SIG-M5 (cell line): ENCODE measurements at regions not wholly inside any gene's neighbourhood (a gene's known extent, or its start where the extent isn't known, plus 50 kb on each side); places are given as distances from the start of the nearest gene placed in this dataset.

Experiments used
- DNase-seq: peaks from one replicate; lab custom pipeline; 2025; lab: John Stamatoyannopoulos, UW

DNA sequence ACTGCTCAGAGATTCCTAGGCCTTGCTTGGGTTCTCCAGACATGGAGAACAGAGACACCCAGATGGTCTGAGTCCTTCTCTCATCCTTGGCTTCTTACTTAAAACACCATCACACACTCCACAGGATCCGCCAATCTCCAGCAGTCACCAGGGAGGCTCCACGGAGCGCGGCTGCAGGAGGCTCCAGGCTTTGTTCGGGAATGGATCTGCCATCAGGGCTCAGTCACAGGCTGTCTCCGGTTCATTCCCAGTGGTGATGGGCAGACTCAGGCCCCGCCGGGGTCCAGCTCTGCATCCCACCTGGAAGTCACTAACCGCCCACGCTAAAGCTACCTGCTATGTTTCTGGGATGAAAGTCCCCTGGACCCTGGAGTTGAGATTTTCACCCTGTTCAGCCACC is 312.9 kb downstream of the TCERG1L start:
- no peak for DNase-seq

DNA sequence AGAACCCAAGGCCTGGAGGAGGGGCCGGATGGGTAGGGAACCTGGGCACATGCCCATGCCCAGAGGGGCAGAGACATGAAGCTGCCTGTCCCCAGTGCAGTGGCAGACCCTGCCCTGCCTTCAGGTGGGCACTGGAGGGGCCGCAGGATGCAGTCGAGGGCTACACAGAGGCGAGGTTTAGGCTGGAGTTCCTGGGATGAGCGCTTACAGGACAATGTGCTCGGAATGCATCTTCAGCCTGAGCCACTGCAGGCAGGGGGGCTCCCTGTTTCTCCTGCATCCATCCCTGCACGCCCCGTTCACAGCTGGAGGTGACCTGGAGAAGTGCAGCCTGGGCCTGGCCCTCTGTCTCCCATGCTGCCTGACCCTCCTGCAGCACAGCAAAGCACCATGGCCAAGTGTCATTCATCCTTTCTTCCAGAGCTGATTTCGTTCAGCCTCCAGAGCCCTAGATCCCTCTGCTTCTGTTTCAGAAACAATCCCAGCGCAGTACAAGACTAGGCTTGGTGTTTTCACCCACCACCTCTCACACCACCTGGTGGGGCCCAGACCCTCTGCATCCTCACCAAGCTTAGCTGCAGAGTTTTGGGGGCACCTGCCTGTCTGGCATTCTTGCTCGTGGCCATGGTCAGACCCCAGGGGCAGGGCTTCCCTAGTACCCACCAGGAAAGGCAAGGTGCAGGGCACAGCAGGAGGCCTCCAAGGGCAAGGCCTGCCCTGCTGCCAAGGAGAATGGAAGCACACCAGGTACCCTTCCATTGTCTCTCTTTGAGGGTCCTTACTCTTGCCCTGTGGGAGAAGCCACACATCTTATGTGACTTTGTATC is 311.9 kb downstream of the TCERG1L start:
- no peak for DNase-seq

DNA sequence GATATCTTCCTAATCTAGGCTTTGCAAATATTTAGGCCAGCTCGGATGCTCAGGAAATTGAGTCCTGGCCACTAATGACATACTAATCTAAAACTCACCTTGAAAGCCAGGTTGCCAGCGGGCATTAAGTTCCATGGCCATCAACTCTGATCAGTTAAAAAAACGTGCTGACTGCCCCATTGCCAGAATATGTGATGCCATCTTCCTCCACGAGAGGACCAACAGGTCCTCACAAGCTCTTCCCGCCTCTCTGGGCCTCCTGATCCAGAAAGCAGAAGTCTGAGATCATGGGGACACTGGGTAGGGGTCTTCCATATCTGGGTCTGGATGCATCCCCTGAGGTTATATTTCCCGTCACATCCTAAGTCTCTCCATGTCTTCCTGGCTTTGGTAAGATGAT is 311.3 kb downstream of the TCERG1L start:
- DNase-seq: no peak

DNA sequence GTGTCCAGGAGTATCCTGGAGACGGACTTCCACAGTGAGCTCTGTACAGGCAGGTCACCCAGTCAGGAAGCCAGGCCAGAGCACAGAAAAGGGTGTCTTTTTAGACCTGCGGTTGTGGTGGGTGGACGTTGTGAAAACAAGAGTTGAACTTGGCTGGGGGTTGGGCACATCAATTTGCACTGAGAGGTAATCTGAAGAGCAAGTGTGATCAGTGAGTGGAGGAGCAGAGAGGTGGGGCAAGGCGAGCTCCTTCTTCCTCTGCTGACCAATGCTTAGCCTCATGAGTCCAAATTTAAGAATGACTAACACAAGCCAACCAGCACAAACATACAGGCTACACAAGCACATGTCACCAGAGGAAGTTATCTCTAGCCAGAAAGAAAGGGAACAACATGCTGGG is 310.8 kb downstream of the TCERG1L start:
- DNase-seq: no peak

DNA sequence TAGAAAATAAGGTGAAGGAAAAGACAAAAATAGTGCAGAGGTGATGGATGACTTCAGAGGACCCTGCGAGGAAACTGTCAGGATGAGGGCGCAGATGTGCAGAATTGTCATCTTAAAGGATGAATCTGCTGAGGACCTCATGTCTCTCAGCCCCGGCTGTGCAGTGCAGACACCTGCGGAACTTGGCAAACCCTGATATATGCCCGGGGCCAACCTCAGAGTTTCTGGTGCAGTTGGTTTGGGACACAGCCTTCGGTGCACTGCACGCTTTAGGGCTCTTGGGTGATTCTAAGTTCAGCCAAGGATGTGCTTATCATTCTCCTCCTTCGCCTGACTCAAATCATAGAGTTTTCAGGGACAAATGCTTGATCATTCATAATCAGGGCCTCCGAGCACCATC is 310.1 kb downstream of the TCERG1L start:
- no peak for DNase-seq

DNA sequence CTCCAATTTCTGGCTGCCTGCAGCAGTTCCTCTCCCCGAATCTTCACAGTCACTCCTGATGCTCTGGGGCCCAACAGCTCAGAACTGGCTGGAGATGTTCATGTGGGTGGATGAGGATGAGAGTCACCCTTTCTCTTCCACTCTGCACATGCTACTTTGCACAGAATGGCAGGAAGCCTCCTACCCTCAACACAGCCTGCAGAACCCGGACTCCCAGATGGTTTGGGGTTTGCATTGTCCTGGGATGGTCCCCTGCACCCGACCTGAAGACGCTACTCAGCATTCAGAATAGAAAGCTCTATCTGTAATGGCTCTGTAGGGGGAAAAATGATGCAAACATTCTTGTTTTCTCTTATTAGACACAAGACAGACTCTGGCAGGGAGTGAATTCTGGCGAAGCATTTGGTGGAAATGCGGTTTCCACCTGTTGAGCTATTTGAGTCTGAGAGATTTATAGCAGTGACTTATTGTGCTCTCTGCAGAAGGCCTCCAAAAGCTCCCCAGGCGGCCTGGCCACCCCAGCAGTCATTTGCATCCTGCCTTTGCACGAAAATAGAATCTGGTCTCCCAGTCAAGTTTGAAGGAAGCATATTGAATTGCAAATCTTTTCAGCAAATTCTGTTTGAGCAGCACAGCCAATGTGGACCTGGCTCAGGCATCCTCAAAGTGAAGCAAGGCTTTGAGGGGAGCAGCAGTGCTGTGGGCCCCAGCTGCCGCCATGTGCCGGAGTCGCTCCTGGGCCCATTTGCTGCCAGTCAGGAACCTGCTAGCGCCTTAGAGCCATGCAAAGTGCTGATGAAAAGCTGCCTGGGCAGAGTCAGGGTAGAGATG is 309.3 kb downstream of the TCERG1L start:
- DNase-seq: no peak

DNA sequence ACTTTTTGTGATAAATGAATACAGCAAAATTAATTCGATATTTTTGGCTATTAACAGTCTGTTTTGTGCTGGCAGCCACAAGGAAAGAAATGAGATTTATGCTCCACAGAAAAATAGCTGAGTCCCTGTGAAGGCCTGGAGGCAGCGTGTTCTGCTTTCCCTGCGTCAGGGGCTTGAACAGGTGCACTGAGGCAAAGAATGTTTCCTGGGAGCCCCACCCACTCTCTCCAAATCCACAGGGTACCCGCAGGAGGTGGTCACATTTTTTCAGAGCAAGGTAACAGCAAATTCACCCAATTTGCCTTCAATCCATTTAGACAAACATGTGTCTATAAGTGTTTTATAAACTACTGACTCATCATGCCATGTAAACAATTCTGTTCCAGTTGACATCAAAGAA is 308.1 kb downstream of the TCERG1L start:
- no peak for DNase-seq

DNA sequence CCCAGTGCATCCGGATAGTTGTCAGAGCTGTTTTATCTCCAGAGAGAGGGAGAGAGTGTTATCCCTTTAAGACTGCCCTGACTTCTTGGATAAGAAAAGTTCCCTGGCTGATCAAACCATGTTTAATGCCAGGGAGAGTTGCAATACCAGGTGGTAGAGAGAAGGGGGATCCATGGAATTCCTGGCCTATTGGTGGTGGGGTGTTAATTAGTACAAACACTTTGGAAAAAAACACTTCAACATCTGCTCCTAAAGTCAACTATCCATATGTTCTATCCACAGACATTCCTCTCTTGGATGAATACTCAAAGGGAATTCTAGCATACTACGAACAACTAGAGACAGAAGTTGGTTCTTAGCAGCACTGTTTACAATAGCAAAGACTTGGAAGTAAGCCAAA is 307.2 kb downstream of the TCERG1L start:
- DNase-seq: no peak

DNA sequence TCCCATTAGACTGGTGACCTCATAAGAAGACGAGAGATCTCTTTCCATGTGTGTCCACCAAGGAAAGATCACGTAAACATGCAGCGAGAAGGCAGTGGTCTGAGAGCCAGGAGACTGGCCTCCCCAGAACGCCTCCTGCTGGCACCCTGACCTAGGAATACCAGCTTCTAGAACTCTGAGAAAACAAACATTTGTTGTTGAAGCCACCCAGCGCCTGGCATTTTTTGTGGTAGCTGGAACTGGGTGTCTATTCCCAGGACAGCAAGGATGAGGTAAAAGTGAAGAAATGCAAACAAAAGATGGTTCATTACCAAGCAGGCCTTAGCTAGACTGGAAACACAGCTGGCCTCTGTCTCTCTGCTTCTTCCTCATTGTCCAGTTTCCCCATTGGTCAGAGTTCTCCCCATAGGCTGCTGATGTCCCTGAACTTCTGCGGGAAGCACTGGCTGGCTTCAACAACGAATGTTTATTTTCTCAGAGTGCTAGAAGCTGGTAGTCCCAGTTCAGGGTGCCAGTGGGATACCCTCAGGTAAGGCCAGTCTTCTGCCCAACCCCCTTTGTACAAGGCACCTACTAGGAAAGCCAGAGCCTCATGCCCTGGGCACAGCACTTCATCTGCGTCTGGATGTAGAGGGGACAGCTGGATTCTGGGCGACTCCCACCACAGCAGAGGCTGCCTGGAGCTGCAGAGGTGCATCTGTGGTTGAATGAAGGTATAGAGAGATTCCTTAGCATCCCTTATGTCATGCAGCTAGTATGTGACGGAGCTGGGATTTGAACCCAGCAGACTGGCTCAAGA is 304.9 kb downstream of the TCERG1L start:
- no peak for DNase-seq

DNA sequence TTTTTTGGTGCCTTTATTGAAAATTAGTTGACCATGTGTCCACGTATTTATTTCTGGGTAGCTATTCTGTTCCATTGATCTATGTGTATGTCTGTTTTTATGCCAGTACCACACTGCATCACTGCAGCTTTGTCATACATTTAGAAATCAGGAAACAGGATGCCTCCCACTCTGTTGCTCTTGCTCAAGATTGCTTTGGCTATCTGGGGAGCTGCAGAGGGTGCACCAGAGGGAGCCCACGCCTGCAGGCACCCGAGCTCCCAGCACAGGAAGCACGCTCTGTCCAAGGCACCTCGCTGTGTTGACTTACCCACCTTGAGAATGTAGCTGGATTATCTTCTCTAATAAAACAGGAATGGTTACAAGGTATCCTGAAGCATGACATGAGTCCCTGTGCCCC is 301.7 kb downstream of the TCERG1L start:
- no peak for DNase-seq

DNA sequence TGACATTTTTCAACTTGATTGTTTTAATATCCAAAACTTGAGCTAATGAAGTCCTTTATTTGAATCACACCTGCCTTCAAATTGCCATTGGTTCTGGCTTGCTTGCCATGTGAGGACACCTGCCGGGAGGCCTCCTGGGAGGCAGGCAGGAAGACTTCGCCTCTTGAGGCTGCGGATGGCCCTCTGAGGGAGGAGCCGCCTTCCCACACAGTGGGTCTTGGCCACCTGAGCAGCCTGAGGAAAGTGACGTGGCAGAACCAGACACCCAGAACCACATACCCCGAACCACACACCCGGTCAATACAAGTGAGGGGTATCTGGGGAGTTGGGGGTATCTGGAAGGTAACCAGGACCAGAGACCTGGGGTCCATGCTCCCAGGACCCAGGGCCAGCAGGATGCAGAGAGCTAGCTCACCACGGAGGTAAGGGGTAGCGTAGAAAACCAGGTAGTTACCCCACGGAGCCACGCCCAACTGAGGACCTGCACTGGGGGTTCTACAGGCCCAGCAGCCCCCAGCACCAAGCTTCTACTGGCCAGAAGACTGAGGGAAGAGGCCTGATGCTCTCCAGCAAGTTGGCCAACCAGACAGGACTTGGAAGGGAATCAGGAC is 300.5 kb downstream of the TCERG1L start:
- no peak for DNase-seq

DNA sequence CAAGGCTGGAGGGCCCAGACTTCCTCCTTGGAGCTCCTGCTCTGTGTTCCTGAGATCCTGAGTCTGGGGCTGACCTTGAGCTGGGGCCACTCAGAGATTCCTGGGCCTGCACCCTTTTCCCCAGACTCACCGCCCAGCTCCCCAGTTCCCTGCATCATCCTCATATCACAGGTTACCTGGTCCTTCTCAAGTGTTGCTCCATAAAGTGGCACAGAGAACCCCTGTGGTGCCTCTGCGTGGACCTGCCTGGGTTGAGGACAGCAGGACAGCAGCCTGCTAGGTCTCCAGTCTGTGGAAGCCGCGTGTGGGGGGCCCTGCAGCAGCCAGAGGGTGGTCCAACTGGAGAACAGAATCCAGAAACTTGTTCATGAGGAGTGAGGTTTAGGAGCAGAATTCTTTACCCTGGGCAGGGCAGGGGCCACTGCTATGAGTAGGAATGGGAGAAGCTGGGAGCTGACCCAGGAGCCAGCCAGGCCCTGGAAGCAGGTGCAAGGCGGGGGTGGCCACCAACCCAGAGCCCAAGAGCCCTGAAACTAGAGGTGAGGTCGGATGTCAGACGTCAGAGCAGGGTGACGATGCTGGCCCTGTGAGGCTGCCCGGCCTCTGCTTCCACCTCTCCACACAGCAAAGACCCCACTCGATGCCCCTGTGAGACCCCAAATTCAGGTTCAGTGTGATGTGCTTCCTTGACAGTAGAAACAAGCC is 299.4 kb downstream of the TCERG1L start:
- DNase-seq: no peak

DNA sequence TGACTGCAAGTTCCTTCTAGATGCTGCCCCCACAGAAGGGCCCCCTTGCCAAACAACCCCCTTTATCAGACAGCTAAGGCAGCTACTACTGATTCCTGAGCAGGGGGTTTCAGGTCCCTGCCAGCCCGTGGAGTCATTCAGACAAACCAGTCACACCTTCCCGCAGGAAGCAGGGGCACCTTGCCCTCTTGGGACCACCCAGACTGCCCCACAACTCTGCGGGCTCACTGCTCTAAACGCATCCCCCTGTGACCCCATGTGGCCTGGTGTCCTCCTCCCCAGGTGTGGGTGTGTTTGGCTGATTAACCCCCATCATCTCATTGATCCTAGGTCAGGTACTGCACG is 298.9 kb downstream of the TCERG1L start:
- no peak for DNase-seq

DNA sequence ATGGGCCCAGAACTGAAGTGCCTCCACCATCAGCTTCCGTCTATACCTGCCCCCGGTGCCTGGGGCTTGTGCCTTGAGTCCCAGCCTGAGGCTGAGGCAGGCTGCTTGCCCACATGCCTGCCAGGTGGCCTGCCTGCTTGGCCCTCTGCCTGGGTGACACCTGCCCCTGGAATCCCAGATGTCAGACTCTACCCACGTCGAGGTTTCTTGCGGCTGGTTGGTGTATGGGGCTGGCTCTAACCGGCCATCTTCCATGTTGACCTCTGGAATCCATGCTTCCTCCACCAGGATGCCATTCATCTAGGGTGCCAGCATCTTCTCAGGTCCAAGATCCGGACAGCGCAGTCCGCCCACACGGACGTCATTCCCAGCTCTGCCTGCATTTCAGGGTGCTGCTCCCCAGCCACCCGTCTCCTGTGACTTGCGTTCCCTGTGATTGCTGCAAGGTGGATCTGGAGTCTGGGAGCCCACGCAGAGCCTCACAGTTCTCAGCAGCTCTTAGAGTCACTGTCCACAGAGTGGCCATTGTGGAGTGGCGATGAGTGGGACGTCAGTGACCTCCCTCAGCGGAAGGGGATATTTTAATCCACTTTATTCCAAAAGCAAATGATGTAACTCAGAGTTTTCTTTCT is 298.1 kb downstream of the TCERG1L start:
- no peak for DNase-seq

DNA sequence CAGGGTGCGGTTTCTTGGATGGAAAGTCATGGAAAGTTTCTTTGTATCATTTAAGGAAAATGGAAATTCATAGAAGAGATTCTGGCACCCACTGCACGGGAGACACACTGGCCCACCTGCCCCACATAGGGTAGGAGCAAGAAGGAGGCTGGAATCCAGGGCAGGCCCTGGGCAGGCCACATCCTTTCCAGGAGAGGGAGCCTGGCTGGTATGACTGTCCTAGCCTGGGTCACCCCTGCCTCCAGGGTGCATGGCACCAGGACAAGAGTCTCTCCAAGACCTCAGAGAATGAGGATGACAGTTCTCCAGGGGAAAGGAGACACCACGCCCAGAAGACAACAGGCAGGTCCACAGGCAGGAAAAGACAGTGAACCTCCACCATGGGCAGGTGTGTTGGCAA is 297.2 kb downstream of the TCERG1L start:
- DNase-seq: no peak

DNA sequence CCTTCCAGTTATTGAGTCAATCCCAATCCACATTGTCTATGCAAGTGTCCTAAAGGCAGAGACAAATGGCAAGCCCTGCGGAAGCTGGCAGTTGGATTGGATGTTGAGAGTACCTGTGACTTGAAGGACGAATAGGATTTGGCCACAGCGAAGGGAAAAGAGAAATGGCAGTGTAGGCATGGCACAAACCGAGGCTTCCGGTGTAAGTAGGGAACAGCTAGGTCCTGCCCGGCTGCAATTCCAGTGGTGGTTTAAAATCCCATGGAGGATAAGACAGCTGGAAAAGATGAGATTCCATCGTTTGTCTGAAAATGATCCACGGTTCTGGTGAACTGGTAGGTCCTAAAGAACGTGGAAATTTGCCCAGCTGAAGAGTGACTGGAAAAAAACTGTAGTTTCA is 296.2 kb downstream of the TCERG1L start:
- no peak for DNase-seq

DNA sequence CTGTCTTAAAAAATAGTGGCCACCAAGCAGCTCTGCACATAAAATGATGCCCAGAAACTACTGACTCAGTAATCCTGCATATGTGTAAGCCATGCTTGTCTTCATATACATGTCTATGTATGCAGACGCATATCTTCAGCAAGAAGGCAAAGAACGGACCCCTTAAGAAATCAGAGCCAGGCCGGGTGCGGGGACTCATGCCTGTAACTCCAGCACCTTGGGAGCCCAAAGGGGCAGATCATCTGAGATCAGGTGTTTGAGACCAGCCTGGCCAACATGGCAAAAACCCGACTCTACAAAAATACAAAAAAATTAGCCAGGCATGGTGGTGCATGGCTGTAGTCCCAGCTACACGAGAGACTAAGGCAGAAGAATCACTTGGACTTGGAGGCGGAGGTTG is 295.0 kb downstream of the TCERG1L start:
- no peak for DNase-seq

DNA sequence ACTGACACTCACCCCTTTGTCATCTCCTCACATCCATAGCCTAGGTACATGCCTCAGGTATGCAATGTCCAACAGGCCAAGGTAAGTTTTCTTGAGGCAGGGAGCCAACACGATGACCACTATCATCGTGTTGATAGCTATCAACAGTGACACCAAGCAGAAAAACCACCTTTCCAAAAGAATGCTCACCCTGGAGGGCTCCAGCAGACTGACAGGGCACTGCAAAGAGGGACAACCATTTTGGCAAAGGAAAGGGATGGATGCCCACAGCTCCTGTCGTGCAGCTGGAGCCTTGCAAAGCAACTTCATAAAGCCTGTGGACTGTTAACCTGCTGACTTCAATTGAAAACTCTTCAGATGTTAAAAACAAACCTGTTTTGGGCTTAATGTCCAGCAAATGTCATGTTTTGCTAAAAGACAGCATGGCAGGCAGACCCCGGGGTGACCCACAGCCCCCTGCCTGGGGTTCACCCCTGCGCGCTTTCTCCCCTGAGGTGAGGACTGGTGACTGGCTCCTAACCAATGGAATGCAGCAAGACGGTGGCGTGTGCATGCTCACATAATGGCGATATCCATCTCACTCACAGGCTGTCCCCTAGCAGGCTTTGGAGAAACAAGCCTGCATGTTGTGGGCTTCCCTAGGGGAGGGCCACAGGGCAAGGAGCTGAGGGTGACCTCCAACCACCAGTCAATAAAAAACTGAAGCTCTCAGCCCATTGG is 293.8 kb downstream of the TCERG1L start:
- DNase-seq: no peak

DNA sequence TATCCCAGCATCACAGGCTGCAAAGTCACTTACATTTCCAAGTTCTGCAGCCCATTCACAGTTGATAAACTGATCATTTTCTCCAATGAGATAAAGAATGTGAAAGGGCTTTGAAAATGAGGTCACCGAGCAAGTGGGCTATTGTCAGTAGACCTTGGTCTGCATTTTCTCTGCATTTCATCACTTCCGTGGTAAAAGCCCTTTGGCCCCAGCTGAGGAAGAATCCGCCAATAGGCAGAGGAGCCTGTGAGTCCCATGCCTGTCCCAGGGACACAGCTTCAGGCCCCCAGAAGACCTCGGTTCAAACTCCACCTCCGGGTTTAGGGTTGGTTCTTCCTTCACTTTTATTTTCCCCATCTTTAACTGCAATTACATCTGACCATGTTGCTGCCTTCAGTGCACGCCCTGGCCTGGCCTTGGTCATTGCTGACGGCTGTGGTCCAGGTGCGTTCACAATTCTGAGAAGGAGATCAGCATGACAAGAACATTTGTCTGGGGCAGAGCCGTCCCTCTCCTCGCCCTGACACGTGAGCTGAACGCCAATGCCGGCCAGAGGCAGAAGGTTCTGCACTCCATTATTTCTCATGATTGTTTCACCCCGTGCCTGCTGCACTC is 292.5 kb downstream of the TCERG1L start:
- no peak for DNase-seq

DNA sequence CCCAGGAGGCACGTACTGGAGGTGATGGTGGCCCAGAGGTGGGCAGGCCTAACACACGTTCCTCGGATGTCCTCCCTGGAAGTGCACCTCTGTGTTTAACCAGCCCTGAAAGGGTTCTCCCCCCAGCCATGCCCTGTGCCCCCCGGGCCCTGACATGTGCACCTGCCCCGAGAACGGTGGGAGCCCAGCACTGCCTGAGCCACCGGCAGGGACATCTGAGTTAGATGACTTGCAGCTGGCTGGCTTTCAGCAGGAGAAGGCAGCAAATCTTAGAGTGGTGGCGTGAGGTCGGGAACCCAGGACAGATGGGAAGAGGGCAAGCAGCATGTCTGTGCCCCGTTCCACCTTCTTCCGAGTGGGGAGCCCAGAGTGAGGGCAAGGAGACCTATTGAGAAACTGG is 291.8 kb downstream of the TCERG1L start:
- no peak for DNase-seq
